PC-3 (cell line): ENCODE measurements at regions not wholly inside any gene's neighbourhood (a gene's known extent, or its start where the extent isn't known, plus 50 kb on each side); places are given as distances from the start of the nearest gene placed in this dataset.

Experiments
- CTCF ChIP-seq: fragments of 300-600 bp; sonication (generic); conservative IDR thresholded peaks from 2 replicates; pipeline ENCODE4 v1.5.1; 2017; ENCODE audit warnings: antibody characterized with exemption, low read depth, mild to moderate bottlenecking, low read length
- EZH2 ChIP-seq: fragments of 300-600 bp; sonication (generic); IDR thresholded peaks from one replicate; pipeline ENCODE4 v1.6.1; 2017; ENCODE audit warnings: antibody characterized with exemption, mild to moderate bottlenecking, low read length; ENCODE audit not compliant: unreplicated experiment
- EZH2phosphoT487 ChIP-seq: fragments of 300-600 bp; sonication (generic); IDR thresholded peaks from 2 replicates; pipeline ENCODE4 v1.6.1; 2018; ENCODE audit warnings: mild to moderate bottlenecking, antibody characterized with exemption, low read length, borderline replicate concordance

GRCh38 chr13:111521030-111521429 lies 200.6 kb downstream of the TEX29 start:
- TF ChIP-seq CTCF (no peak), EZH2 (no peak), EZH2phosphoT487 (no peak)
